GOT3 (cell line): ENCODE measurements at regions not wholly inside any gene's neighbourhood (a gene's known extent, or its start where the extent isn't known, plus 50 kb on each side); places are given as distances from the start of the nearest gene placed in this dataset.

Experiments
- DNase-seq: peaks from one replicate; lab custom pipeline; 2025; ENCODE audit warnings: mixed read lengths; lab: John Stamatoyannopoulos, UW

GRCh38 chr6:165986311-165986913 is 181.2 kb downstream of the TBXT start:
- no peak for DNase-seq

GRCh38 chr6:165985806-165986299 is 181.8 kb downstream of the TBXT start:
- no peak for DNase-seq

- DNase-seq, result no peak
Observed at GRCh38 chr6:165985281-165985805, 182.3 kb downstream of the TBXT start.

DNA sequence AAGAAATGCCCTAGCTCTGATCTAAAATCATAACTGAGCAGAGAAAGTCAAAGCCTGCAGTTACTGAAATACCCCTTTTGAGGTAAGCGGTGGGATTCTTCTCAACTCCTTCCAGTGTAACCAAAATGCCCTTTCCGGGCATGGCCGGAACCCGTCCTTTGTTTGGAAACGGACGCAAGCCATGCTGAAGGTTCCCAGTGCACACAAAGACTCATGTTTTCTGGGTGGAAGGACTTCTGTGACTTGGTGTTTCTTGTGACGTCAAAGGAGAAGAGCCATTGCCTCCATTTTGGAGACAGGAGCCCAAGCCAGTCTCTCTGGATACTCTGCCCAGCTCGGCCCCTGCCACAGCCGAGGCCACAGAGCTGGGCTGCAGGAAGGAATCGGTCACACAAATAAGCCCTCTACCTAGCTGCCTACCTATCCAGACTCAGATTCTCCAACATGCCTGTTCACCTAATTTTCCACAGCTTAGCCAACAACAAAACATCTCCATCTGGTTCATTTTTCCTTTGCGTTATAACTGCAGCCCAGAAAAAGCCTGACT is 182.8 kb downstream of the TBXT start:
- no peak for DNase-seq

DNA sequence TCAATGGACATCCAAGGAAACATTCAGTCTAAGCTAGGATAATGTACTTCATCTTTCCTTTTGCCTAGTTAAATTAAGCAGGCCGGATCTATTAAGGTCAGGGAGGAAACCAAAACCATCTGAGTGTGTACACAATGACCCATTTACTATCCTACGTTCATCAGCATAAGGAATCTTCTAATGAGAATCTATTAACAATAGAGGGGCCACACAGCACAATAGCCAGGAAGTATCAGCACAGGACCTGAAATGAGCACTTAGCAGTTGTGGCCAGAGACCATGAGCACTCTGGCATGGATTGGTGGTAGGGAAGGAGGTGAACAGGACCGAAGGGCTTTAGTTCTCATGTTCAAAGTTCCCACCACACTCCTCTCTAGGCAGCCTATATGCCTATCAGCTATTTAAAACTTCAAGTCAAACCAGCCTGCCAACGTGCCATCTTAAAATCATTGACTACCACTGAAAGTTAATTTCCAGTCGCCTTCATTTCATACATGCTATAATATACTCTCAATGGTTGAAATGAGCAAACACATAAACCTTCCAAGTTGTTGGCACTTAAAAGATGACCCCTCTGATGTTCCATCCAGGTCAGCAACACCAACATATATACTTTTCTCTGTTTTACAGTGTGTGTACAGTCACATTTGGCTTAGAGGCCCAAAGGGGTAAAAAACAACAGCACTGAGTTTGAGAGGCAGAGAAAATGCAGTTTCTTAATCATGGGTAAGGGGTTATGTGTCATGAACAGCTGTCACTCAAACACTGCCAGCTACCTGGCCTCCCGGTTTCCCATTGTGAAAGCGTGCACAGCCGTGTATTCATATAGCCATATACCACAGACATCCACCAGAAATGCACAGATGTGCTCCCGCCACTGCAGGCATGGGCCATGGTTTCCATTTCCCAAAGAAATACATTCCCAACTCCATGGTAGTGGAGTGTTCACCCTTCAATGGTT is 184.3 kb downstream of the TBXT start:
- no peak for DNase-seq

DNA sequence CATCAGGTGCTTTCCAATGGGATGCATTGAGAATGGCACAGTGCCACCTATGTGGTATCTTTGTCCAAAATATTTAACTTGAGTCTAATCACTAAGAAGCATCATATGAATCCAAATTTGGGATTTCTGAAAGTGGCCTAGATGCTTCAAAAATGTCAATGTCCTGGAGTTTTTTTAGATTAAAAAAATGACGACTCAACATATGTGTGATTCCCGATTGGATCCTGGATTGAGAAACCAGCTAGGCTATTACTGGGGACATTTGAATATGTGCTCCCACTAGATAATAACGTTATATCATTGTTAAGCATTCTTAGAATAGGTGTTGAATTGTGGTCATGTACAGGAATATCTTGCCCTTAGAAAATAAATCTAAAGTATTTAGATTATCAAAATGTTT is 189.2 kb downstream of the TBXT start:
- DNase-seq, result no peak

DNA sequence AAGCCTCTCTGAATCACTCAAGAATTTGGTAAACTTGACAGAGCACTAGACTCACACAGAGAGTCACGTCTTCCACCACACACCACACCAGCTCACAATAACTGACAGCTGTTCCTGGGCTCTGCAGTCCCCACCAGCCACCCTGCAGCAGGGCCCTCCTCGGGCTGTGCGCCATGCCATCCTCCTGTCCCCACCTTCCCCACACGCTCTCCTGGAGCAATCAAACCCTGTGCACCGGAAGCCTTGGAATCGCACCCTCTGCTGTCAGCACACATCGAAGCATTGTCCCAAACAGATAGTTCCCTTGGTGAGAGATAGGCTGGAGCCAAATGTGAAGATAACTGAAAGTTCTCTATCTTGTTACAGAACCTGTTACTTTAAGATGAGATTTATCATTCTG is 191.0 kb downstream of the TBXT start:
- no peak for DNase-seq

GRCh38 chr6:165974817-165975216 is 192.8 kb downstream of the TBXT start:
- DNase-seq, result no peak

DNA sequence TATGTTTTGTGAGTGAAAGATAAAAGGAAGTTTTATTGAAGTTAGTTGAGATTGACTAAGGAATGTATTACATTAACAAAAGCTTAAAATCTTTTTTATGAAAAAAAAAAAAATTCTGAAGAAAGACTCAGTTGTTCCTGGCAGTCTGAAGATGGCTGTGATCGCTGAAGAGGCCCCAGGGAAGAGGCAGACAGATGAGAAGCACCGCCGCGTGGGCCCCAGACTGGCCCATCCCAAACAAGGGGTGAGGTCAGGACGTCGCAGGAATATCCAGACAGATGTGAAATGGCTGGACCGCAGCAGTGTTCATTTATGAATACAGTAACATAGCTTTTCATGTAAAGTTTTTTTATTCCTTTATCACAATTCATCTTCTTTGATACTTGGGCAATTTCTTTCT is 194.2 kb downstream of the TBXT start:
- DNase-seq, result no peak

DNA sequence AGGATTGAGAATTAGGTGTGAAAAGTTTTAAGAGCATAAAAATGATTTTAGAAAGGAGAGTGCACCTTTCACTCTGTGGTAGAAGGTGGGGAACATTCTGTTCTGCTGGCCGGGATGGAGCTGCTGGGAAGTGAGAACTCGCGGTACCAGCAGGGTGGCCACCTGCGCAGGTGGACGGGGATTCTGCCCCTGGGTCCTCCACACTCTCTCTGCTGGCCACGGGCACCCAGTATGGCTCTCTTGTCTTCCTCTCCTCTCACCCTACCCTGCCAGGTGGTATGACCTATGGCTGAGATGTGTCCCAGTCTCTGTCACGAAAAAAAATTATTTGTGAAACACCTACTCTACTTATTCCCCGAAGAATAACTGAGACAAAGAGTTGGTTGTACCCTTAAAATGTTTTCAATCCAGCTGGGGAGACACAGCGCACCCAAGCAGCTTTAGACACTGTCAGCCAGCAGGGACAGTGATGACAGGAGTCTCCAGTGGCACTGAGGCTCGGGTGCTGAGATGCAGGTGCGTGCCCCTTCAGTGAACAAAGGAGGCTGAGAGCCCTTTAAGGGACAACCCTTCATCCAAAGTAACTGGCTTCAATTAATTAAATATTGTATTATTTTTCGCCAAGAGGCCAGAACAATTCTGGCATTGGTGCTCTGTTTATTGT is 195.4 kb downstream of the TBXT start:
- no peak for DNase-seq

GRCh38 chr6:165971202-165971601 is 196.4 kb downstream of the TBXT start:
- no peak for DNase-seq

- no peak for DNase-seq
Observed at GRCh38 chr6:165970001-165970400, 197.7 kb downstream of the TBXT start.

DNA sequence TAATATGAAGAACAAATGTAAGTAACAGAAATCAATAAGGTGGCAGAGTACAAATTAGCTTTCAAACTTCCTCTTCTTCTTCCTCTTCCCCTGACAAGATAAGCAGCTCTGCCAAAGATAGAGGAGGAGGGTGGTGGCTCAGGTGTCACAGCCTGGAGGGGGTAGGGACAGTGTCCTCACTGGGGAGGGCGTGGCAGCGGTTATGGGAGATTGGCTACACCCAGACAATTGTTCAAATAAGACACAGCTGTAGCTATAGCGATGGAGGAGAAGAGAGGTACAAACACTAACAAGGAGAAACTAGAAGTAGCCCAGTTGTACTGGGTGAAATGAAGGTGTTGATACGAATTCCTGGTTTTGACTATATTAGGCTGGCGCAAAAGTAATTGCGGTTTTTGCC is 198.5 kb downstream of the TBXT start:
- DNase-seq, result no peak

DNA sequence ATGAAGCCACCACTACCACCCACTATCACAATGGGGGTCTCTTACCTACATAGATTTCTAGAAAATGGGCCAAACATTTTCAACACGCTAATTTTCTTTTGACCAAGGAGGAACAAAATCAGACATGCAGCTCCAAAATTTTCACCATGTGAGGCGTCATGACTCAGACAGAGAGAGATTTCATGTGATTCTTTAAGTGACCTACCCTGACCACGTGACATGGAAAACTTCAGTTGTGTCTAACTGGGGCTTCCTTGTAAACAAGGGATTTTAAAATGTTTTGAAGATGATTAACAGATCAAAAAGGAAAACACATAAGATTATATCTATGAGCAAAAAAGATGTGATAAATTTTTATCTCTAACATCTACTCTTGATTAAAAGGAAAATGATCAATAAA is 199.2 kb downstream of the TBXT start:
- DNase-seq, result no peak

DNA sequence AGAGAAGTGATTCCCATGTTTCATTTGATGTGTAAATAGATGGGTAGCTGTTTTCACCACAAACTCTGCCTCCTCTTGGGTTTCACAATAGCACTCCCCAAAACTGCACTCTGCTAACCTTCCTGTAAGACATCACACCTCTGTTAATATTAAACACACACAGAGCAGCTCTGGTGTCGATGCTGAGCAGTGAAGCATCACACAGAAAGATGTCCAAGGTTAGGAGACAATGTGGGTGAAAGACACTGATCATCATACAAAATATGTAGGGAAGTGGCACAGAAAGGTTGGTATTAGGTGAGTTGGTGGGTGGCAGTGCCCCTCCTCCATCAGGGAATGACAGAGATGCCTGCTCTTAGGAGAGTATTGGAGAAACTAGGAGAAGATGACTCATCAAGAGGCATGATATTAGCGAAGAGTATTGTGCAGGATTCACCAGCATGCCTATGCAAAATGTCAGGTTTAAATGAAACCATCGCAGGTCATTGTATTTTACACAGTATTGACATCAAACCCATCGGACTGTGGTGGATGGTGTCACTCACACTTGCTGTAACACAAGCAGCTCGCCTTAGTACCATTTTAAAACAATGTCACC is 199.7 kb downstream of the TBXT start:
- DNase-seq, result no peak

GRCh38 chr6:165963750-165964149 is 203.9 kb downstream of the TBXT start:
- no peak for DNase-seq

- no peak for DNase-seq
Observed at GRCh38 chr6:165962366-165962765, 205.3 kb downstream of the TBXT start.

GRCh38 chr6:165961233-165961632 is 206.4 kb downstream of the TBXT start:
- DNase-seq, result no peak

GRCh38 chr6:165960695-165961094 is 207.0 kb downstream of the TBXT start:
- no peak for DNase-seq

GRCh38 chr6:165959627-165960026 is 208.0 kb downstream of the TBXT start:
- no peak for DNase-seq

DNA sequence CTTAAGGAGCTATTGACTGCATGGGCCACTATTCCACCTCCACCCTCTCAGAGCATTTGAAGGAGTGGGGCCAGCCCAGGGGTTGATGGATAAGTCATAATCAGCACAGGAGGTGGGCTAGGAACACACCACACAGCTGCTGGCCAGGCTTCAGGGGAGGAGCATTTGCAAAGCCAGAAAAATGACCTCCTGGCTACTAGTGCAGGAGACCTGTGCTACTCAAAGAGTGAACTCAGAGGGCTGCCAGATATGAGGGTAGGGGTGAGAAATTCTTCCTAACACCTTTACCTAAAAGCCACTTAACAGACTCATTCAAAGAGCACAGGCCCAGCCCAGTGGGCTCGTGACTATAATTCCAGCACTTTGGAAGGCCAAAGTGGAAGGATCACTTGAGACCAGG is 210.8 kb downstream of the TBXT start:
- no peak for DNase-seq

- DNase-seq, result no peak
Observed at GRCh38 chr6:165952514-165952913, 215.1 kb downstream of the TBXT start.
